ENCODE measurements at regions not wholly inside any gene's neighbourhood (a gene's known extent, or its start where the extent isn't known, plus 50 kb on each side); places are given as distances from the start of the nearest gene placed in this dataset.

DNA sequence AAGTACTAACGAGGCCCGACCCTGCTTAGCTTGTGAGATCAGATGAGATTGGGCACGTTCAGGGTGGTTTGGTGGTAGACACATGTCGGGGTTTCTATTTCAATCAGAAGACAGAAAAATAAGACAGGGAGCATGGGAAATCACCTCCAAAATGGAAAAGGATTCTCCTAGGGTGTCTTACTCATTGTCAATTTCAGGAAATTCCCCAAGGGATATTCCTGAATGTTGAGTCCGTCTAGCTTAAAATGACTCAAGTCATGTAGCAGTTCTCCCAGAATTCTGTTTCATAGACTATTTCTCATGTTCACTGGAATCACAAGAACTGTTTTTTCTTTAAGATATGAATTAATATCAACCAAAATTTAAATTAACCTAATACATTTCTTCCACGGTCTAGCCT is 380.1 kb downstream of the EFNB2 start:
- DNase-seq (ENCODE audit: low read depth) (peak; percentile 94), FAIRE-seq (no peak)
- Histone ChIP-seq H3K27me3 (ENCODE audit: control insufficient read depth, insufficient read depth, low read length) (no peaks in the 10 kb centered on the region), H3K36me3 (ENCODE audit: control insufficient read depth, insufficient read depth, low read length) (no peaks in the 10 kb centered on the region), H3K4me3 (ENCODE audit: low read depth, low read length) (no peak overlapping the region)
- TF ChIP-seq, protein P1, sequence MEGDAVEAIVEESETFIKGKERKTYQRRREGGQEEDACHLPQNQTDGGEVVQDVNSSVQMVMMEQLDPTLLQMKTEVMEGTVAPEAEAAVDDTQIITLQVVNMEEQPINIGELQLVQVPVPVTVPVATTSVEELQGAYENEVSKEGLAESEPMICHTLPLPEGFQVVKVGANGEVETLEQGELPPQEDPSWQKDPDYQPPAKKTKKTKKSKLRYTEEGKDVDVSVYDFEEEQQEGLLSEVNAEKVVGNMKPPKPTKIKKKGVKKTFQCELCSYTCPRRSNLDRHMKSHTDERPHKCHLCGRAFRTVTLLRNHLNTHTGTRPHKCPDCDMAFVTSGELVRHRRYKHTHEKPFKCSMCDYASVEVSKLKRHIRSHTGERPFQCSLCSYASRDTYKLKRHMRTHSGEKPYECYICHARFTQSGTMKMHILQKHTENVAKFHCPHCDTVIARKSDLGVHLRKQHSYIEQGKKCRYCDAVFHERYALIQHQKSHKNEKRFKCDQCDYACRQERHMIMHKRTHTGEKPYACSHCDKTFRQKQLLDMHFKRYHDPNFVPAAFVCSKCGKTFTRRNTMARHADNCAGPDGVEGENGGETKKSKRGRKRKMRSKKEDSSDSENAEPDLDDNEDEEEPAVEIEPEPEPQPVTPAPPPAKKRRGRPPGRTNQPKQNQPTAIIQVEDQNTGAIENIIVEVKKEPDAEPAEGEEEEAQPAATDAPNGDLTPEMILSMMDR (IDR thresholded peaks at IDR 0.05; ENCODE audit: insufficient read depth, low read length, severe bottlenecking), result no peak

DNA sequence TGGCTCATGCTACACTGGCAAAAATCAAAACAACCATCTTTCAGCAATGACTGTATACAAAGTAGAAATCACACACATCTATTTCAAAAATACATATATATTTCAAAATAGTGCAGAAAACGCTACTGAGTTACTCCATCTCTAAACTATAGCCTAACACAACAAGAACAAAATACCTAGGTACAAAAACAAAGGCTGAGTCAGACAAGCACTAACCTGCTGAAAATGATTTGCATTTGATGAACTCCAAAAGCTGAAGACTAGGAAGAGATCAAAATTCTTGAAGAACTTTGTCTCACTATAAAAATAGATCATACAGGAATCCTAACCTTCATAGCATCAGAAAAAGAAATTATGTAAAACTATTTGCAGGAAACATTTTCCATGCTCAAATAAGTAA is 381.6 kb downstream of the EFNB2 start:
- H3K27me3 ChIP-seq (ENCODE audit: control insufficient read depth, insufficient read depth, low read length), result no peaks in the 10 kb centered on the region
- FAIRE-seq (no peak), DNase-seq (ENCODE audit: low read depth) (peak; percentile 62)
- H3K4me3 ChIP-seq (ENCODE audit: low read depth, low read length), result no peak overlapping the region
- TF ChIP-seq, protein P1 (IDR thresholded peaks at IDR 0.05; ENCODE audit: insufficient read depth, low read length, severe bottlenecking), result no peak
- H3K36me3 ChIP-seq (ENCODE audit: control insufficient read depth, insufficient read depth, low read length), result no peaks in the 10 kb centered on the region

DNA sequence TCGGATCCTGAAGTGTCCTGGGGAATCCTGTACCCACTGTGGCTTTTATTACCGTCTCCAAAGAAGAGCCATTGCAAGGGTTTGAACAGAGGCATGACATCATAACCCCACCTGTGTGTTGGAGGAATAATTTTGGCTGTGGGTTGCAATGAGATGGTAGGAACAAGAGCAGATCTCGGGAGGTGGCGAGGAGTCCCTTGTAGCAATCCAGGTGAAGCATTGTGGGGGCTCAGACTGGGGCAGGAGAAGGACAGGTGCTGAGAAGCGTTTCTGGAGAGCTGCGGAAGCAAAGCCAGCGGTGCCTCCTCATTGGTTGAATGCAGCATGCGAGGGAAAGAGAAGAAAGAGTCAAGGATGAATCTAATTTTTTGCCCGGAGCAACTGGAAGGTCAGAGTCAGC is 382.4 kb downstream of the EFNB2 start:
- Histone ChIP-seq H3K4me3 (ENCODE audit: low read depth, low read length) (no peak overlapping the region), H3K36me3 (ENCODE audit: control insufficient read depth, insufficient read depth, low read length) (no peaks in the 10 kb centered on the region), H3K27me3 (ENCODE audit: control insufficient read depth, insufficient read depth, low read length) (no peaks in the 10 kb centered on the region)
- FAIRE-seq (no peak), DNase-seq (ENCODE audit: low read depth) (no peak)
- TF ChIP-seq, protein P1 (IDR thresholded peaks at IDR 0.05; ENCODE audit: insufficient read depth, low read length, severe bottlenecking), result no peak

DNA sequence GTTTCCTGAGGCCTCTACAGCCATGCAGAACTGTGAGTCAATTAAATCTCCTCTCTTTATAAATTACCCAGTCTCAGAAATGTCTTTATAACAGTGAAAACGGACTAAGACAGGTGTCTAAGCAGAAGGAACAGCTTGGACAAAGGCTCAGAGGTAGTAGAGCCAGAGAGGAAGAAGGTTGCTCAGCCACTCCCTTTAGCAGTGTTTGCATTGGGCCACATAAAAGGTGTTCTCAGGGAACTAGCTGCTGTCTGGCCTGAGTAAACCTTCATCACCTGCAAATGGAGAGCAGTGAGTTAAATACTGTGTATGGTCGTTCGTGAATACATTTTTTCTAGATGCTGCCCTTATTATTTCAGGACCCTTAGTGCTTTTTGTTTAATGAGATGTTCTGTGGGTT is 383.4 kb downstream of the EFNB2 start:
- Histone ChIP-seq H3K36me3 (ENCODE audit: control insufficient read depth, insufficient read depth, low read length) (no peaks in the 10 kb centered on the region), H3K27me3 (ENCODE audit: control insufficient read depth, insufficient read depth, low read length) (no peaks in the 10 kb centered on the region), H3K4me3 (ENCODE audit: low read depth, low read length) (no peak overlapping the region)
- TF ChIP-seq, protein P1 (IDR thresholded peaks at IDR 0.05; ENCODE audit: insufficient read depth, low read length, severe bottlenecking), result no peak
- FAIRE-seq (no peak), DNase-seq (ENCODE audit: low read depth) (peak; percentile 66)

DNA sequence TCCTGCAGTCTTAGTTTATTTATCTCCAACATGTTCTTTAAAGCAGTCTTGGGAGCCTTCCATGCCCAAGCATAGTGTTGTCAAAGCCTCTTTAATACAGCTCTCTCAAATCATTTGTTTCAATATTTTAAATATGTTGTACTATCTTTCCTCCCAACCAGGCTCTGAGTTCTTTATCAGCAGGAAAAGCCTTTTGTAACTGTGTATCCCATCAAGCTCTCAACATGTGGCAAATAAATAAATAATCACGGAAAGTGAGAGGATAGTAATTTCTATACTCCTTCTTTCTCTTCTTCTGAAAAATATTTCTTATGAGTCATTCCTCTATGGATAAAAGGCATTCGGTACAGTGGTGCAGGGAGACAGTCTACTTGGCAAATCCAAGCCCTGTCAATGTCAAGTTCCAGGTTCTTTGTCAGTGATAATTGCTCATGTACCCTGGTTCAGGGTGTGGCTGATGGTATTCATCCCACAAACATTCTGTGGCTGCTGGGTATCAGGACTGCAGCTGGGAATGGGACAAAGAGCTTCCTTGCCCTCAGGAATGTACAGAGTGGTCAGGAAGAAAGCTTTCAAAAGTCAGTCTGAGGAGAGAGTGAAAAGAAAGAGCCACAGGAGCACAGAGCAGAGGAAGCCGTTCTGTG is 384.3 kb downstream of the EFNB2 start:
- TF ChIP-seq, protein P1 (IDR thresholded peaks at IDR 0.05; ENCODE audit: insufficient read depth, low read length, severe bottlenecking), result no peak
- DNase-seq (ENCODE audit: low read depth) (peak; percentile 99), FAIRE-seq (peak; percentile 99)
- Histone ChIP-seq H3K36me3 (ENCODE audit: control insufficient read depth, insufficient read depth, low read length) (no peaks in the 10 kb centered on the region), H3K4me3 (ENCODE audit: low read depth, low read length) (no peak overlapping the region), H3K27me3 (ENCODE audit: control insufficient read depth, insufficient read depth, low read length) (no peaks in the 10 kb centered on the region)
